ENCODE measurements at regions not wholly inside any gene's neighbourhood (a gene's known extent, or its start where the extent isn't known, plus 50 kb on each side); places are given as distances from the start of the nearest gene placed in this dataset.

GRCh38 chr3:135556174-135556573 lies 409.4 kb upstream of the PPP2R3A start:
- Histone ChIP-seq H3K9me2 (ENCODE audit: insufficient read depth, low read length) (no peaks in the 10 kb centered on the region), H3K4me3 (ENCODE audit: low read depth, low read length, poor library complexity, severe bottlenecking) (no peak overlapping the region), H3K27ac (ENCODE audit: low read depth, low read length, poor library complexity, severe bottlenecking) (no peak overlapping the region), H3K4me1 (ENCODE audit: insufficient read depth, low read length, poor library complexity, severe bottlenecking) (no peaks in the 10 kb centered on the region), H2AFZ (ENCODE audit: low read length) (no peak overlapping the region), H3K4me2 (ENCODE audit: low read length) (no peak overlapping the region), H3K79me2 (ENCODE audit: insufficient read depth, low read depth, low read length) (no peaks in the 10 kb centered on the region), H3K9me3 (ENCODE audit: low read length) (no peaks in the 10 kb centered on the region), H4K20me1 (ENCODE audit: insufficient read depth, low read length) (no peaks in the 10 kb centered on the region), H3K36me3 (ENCODE audit: insufficient read depth, low read length) (no peaks in the 10 kb centered on the region)
- no peak for TF ChIP-seq EZH2phosphoT487 (IDR thresholded peaks at IDR 0.05; ENCODE audit: borderline replicate concordance, low read depth, low read length)
- TF ChIP-seq, protein P1, sequence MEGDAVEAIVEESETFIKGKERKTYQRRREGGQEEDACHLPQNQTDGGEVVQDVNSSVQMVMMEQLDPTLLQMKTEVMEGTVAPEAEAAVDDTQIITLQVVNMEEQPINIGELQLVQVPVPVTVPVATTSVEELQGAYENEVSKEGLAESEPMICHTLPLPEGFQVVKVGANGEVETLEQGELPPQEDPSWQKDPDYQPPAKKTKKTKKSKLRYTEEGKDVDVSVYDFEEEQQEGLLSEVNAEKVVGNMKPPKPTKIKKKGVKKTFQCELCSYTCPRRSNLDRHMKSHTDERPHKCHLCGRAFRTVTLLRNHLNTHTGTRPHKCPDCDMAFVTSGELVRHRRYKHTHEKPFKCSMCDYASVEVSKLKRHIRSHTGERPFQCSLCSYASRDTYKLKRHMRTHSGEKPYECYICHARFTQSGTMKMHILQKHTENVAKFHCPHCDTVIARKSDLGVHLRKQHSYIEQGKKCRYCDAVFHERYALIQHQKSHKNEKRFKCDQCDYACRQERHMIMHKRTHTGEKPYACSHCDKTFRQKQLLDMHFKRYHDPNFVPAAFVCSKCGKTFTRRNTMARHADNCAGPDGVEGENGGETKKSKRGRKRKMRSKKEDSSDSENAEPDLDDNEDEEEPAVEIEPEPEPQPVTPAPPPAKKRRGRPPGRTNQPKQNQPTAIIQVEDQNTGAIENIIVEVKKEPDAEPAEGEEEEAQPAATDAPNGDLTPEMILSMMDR (conservative IDR thresholded peaks at IDR 0.05; ENCODE audit: low read length), result no peak
- no TSS peak for BruUV-seq (replicated peaks)
- intact Hi-C loops (cut with micrococcal nuclease; ENCODE audit: unreplicated experiment), result no loop called here
- ChIA-PET CTCF (ENCODE audit: unreplicated experiment) (no interaction called here), POLR2A (interaction anchor here (0.6 kb wide), 1 partner anchor 260 kb away, joined by 3 read pairs; no protein-coding TSS in a partner anchor)
- DNase-seq (ENCODE audit: low spot score), result no peak

DNA sequence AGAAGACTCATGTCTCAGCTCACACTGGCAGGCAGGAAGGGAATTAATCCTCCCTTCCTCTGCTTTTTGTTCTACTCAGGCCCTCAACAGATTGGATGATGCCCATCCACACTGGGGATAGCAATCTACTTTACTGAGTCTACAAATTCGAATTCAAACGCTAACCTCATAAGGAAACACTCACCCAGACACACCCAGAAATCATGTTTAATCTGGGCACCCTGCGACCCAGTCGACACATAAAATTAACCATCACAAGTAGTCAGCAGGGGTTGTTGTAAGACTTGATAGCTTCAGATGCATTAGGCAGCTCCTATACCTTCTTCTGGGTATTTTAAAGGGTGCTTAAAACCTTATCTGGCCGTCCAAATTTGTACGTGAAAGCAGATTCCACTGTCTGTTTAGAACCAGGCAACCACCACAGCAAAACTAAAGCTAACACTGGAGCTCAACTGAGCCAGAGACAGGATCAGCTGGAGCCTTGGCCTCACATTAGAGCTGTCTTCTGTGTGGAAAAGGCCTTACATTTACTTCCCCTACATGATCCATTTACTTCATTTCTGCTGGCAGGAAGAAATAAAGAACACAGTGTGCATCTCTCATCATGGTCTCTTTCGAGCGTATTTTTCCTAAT lies 407.3 kb upstream of the PPP2R3A start:
- BruUV-seq (replicated peaks), result no TSS peak
- Histone ChIP-seq H4K20me1 (ENCODE audit: insufficient read depth, low read length) (no peaks in the 10 kb centered on the region), H3K4me1 (ENCODE audit: insufficient read depth, low read length, poor library complexity, severe bottlenecking) (no peaks in the 10 kb centered on the region), H3K9me3 (ENCODE audit: low read length) (no peaks in the 10 kb centered on the region), H3K9me2 (ENCODE audit: insufficient read depth, low read length) (no peaks in the 10 kb centered on the region), H2AFZ (ENCODE audit: low read length) (no peak overlapping the region), H3K4me2 (ENCODE audit: low read length) (no peak overlapping the region), H3K79me2 (ENCODE audit: insufficient read depth, low read depth, low read length) (no peaks in the 10 kb centered on the region), H3K4me3 (ENCODE audit: low read depth, low read length, poor library complexity, severe bottlenecking) (no peak overlapping the region), H3K36me3 (ENCODE audit: insufficient read depth, low read length) (no peaks in the 10 kb centered on the region), H3K27ac (ENCODE audit: low read depth, low read length, poor library complexity, severe bottlenecking) (no peak overlapping the region)
- intact Hi-C loops (cut with micrococcal nuclease; ENCODE audit: unreplicated experiment), result no loop called here
- ChIA-PET CTCF (ENCODE audit: unreplicated experiment) (no interaction called here), POLR2A (interaction anchor here (0.6 kb wide), 1 partner anchor 42 kb away, joined by 4 read pairs; no protein-coding TSS in a partner anchor)
- TF ChIP-seq EZH2phosphoT487 (IDR thresholded peaks at IDR 0.05; ENCODE audit: borderline replicate concordance, low read depth, low read length), result no peak
- TF ChIP-seq, protein P1 (conservative IDR thresholded peaks at IDR 0.05; ENCODE audit: low read length), result no peak
- no peak for DNase-seq (ENCODE audit: low spot score)

DNA sequence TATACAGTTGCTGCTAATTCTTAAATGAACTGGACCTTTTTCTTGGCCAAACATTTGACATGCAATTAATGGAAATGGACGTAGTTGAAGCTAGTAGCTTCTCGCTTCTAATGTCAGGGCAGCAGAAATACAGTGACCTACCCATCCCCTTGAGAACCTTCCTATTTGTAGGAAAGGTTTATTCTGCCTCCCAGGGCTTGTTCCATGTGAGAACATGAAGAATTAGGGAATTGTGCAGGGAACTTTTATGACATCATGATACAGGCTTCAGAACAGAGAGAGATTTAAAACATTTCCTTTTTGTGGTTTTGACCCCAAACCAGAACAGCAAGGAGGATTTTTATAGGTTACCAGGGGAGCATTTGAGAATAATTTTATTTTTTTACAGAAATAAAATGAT lies 406.6 kb upstream of the PPP2R3A start:
- H3K4me1 ChIP-seq (ENCODE audit: insufficient read depth, low read length, poor library complexity, severe bottlenecking), result no peaks in the 10 kb centered on the region
- no peaks in the 10 kb centered on the region for H3K9me2 ChIP-seq (ENCODE audit: insufficient read depth, low read length)
- ChIA-PET CTCF (ENCODE audit: unreplicated experiment) (no interaction called here), POLR2A (interaction anchor here (0.6 kb wide), 1 partner anchor 41 kb away, joined by 4 read pairs; no protein-coding TSS in a partner anchor)
- H2AFZ ChIP-seq (ENCODE audit: low read length), result no peak overlapping the region
- H4K20me1 ChIP-seq (ENCODE audit: insufficient read depth, low read length), result no peaks in the 10 kb centered on the region
- no TSS peak for BruUV-seq (replicated peaks)
- H3K36me3 ChIP-seq (ENCODE audit: insufficient read depth, low read length), result no peaks in the 10 kb centered on the region
- no peak overlapping the region for H3K27ac ChIP-seq (ENCODE audit: low read depth, low read length, poor library complexity, severe bottlenecking)
- intact Hi-C loops (cut with micrococcal nuclease; ENCODE audit: unreplicated experiment), result no loop called here
- TF ChIP-seq, protein P1 (conservative IDR thresholded peaks at IDR 0.05; ENCODE audit: low read length), result no peak
- H3K4me2 ChIP-seq (ENCODE audit: low read length), result no peak overlapping the region
- no peaks in the 10 kb centered on the region for H3K9me3 ChIP-seq (ENCODE audit: low read length)
- no peak for DNase-seq (ENCODE audit: low spot score)
- H3K4me3 ChIP-seq (ENCODE audit: low read depth, low read length, poor library complexity, severe bottlenecking), result no peak overlapping the region
- H3K79me2 ChIP-seq (ENCODE audit: insufficient read depth, low read depth, low read length), result no peaks in the 10 kb centered on the region

All from OCI-LY7 (cell line).